ENCODE measurements at regions not wholly inside any gene's neighbourhood (a gene's known extent, or its start where the extent isn't known, plus 50 kb on each side); places are given as distances from the start of the nearest gene placed in this dataset.

DNA sequence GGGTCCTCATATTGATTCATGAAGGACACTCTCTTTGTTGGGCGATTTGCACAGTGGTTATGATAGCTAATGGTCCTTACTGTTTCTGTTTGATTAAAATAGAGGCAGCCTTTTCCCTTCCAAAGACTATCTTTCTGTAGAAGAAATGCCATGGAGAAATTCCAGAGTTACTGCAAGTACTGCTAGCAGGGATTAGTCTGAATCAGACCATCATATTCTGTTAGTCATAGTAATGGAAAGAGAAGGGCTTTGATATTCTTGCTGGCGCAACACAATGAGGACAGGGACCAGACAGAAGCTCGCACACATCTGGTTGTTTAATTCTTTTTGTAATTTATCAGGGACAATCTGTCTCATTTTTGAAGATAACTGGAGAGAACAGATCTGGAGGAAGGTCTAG lies 304.5 kb upstream of the FZD8 start:
- H3K27ac ChIP-seq (ENCODE audit: low read depth, low read length) = no peak overlapping the region
- TF ChIP-seq SP1 (IDR thresholded peaks at IDR 0.05; ENCODE audit: low read depth) = no peak
- TF ChIP-seq EZH2phosphoT487 (IDR thresholded peaks at IDR 0.05; ENCODE audit: borderline replicate concordance) = no peak
- no peak for TF ChIP-seq ZFX (IDR thresholded peaks at IDR 0.05)
- TF ChIP-seq EGR1 (IDR thresholded peaks at IDR 0.05; ENCODE audit: low read depth) = no peak
- TF ChIP-seq TCF7L2 (IDR thresholded peaks at IDR 0.05; ENCODE audit: borderline replicate concordance, extremely low read depth, insufficient read depth, insufficient read length) = no peak
- no peak for TF ChIP-seq POLR2AphosphoS5 (IDR thresholded peaks at IDR 0.05; ENCODE audit: low read depth, low read length)
- no peak for TF ChIP-seq SRF (IDR thresholded peaks at IDR 0.05; ENCODE audit: low read depth)
- TF ChIP-seq, protein P1, sequence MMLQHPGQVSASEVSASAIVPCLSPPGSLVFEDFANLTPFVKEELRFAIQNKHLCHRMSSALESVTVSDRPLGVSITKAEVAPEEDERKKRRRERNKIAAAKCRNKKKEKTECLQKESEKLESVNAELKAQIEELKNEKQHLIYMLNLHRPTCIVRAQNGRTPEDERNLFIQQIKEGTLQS (IDR thresholded peaks at IDR 0.05) = no peak
- TF ChIP-seq, protein P2, sequence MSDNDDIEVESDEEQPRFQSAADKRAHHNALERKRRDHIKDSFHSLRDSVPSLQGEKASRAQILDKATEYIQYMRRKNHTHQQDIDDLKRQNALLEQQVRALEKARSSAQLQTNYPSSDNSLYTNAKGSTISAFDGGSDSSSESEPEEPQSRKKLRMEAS (IDR thresholded peaks at IDR 0.05) = no peak
- TF ChIP-seq EZH2 (IDR thresholded peaks at IDR 0.05) = no peak
- TF ChIP-seq ELF1 (IDR thresholded peaks at IDR 0.05; ENCODE audit: borderline replicate concordance, low read depth) = no peak
- TF ChIP-seq ZNF274 (IDR thresholded peaks at IDR 0.05; ENCODE audit: low read depth, low read length) = no peak
- no peak for TF ChIP-seq RAD21 (IDR thresholded peaks at IDR 0.05; ENCODE audit: low read depth)
- TF ChIP-seq, protein P3, sequence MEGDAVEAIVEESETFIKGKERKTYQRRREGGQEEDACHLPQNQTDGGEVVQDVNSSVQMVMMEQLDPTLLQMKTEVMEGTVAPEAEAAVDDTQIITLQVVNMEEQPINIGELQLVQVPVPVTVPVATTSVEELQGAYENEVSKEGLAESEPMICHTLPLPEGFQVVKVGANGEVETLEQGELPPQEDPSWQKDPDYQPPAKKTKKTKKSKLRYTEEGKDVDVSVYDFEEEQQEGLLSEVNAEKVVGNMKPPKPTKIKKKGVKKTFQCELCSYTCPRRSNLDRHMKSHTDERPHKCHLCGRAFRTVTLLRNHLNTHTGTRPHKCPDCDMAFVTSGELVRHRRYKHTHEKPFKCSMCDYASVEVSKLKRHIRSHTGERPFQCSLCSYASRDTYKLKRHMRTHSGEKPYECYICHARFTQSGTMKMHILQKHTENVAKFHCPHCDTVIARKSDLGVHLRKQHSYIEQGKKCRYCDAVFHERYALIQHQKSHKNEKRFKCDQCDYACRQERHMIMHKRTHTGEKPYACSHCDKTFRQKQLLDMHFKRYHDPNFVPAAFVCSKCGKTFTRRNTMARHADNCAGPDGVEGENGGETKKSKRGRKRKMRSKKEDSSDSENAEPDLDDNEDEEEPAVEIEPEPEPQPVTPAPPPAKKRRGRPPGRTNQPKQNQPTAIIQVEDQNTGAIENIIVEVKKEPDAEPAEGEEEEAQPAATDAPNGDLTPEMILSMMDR (IDR thresholded peaks at IDR 0.05 in 2 of 3, conservative IDR thresholded peaks at IDR 0.05 in 1 of 3; ENCODE audit: borderline replicate concordance in 1 of 3, insufficient read depth in 1 of 3, low read depth in 2 of 3, low read length in 2 of 3) = no peak
- no peak for TF ChIP-seq CBX3 (IDR thresholded peaks at IDR 0.05; ENCODE audit: low read depth)
- TF ChIP-seq REST (IDR thresholded peaks at IDR 0.05; ENCODE audit: low read depth) = no peak
- TF ChIP-seq SIN3A (IDR thresholded peaks at IDR 0.05; ENCODE audit: low read depth) = no peak
- no peak for TF ChIP-seq JUND (IDR thresholded peaks at IDR 0.05)
- TF ChIP-seq YY1 (IDR thresholded peaks at IDR 0.05; ENCODE audit: extremely low read depth, insufficient replicate concordance, low read depth, low read length) = no peak
- no peak for TF ChIP-seq POLR2A (IDR thresholded peaks at IDR 0.05; ENCODE audit: borderline replicate concordance, extremely low read depth, insufficient read depth, insufficient read length)
- no TSS peak for BruUV-seq (replicated peaks)
- H3K9ac ChIP-seq (ENCODE audit: low read length) = no peak overlapping the region
- no peaks in the 10 kb centered on the region for H3K79me2 ChIP-seq (ENCODE audit: insufficient read depth, low read length)
- no peak for DNase-seq (ENCODE audit: low read depth, low spot score)
- intact Hi-C loops (cut with micrococcal nuclease) = no loop called here
- RAD21 ChIA-PET (ENCODE audit: low non-redundant PET in 1 of 2, low total read pairs in 2 of 2, uncharacterized antibody in 2 of 2, unreplicated experiment in 2 of 2) = no interaction called here
- H4K20me1 ChIP-seq (ENCODE audit: insufficient read depth) = no peaks in the 10 kb centered on the region
- POLR2A ChIA-PET = no interaction called here
- H3K4me1 ChIP-seq (ENCODE audit: control insufficient read depth in 1 of 2, insufficient read depth in 2 of 2, low read length in 2 of 2) = no peaks in the 10 kb centered on the region
- H3K27me3 ChIP-seq (ENCODE audit: insufficient read depth, low read length) = no peaks in the 10 kb centered on the region
- no peak overlapping the region for H3K4me3 ChIP-seq (replicated peaks in 1 of 2; ENCODE audit: low read depth in 1 of 2, low read length in 2 of 2)
- no peaks in the 10 kb centered on the region for H3K9me2 ChIP-seq (ENCODE audit: insufficient read depth)
- no peak for ATAC-seq
- no peak overlapping the region for H3K4me2 ChIP-seq (ENCODE audit: low read length)
- H3K36me3 ChIP-seq (ENCODE audit: control insufficient read depth in 1 of 2, insufficient read depth in 2 of 2, low read length in 2 of 2) = no peaks in the 10 kb centered on the region
- no peak overlapping the region for H2AFZ ChIP-seq (ENCODE audit: low read depth, low read length, poor library complexity, severe bottlenecking)
- H3K9me3 ChIP-seq (ENCODE audit: control insufficient read depth in 1 of 2, insufficient read depth in 1 of 2, low read depth in 1 of 2, low read length in 2 of 2) = peaks cover 0 to 10% of the 10 kb centered on the region in 2 experiments; a peak in 2 of 4 replicates
- CTCF ChIA-PET = no interaction called here
